IMR-90 (cell line): ENCODE measurements at regions not wholly inside any gene's neighbourhood (a gene's known extent, or its start where the extent isn't known, plus 50 kb on each side); places are given as distances from the start of the nearest gene placed in this dataset.
A peak's percentile ranks its signal among the peaks of the same experiment; 100 is the strongest.

Experiments used
- ATAC-seq: fragments of 200-7000 bp; cut with Tn5 transposase; 2 replicates; pipeline ENCODE4 v1.9.1; 2020; ENCODE audit warnings: low read depth, mild to moderate bottlenecking, moderate library complexity
- BruUV-seq: library from RNA; stranded (reverse); fragments of 400-500 nt; replicated peaks from 2 replicates; lab custom pipeline; 2021; lab: Mats Ljungman, UMichigan
- CTCF ChIA-PET: fragments of 300-600 bp; formaldehyde crosslinking; extraction: SDS; loops from one replicate; lab custom pipeline; 2021; ENCODE audit warnings: antibody characterized with exemption; lab: Yijun Ruan, JAX
- POLR2A ChIA-PET: fragments of 300-600 bp; sonication (Branson Sonifier 250); formaldehyde crosslinking; loops from one replicate; lab custom pipeline; 2022; ENCODE audit warnings: antibody characterized with exemption; ENCODE audit not compliant: unreplicated experiment; lab: Charles Lee
- DNase-seq: peaks from one replicate; pipeline ENCODE4 v3.0.0; 2013
- H2AFZ ChIP-seq: replicated peaks from 2 replicates; pipeline ENCODE3; 2013; ENCODE audit warnings: low read length, mild to moderate bottlenecking; ENCODE audit not compliant: poor library complexity
- H2AK5ac ChIP-seq: 2 replicates; pipeline ENCODE4 v1.6.1; 2013; ENCODE audit warnings: low read depth, low read length, inconsistent platforms
- H2AK9ac ChIP-seq: replicated peaks from 2 replicates; pipeline ENCODE3; 2013; ENCODE audit warnings: mild to moderate bottlenecking, low read depth, low read length, moderate library complexity; ENCODE audit not compliant: poor library complexity
- H2BK120ac ChIP-seq: 2 replicates; pipeline ENCODE4 v1.6.1; 2013; ENCODE audit warnings: low read depth, low read length, inconsistent platforms
- H2BK15ac ChIP-seq: 3 replicates; pipeline ENCODE4 v1.6.1; 2013; ENCODE audit warnings: low read depth, low read length, inconsistent platforms
- H2BK20ac ChIP-seq: 2 replicates; pipeline ENCODE4 v1.6.1; 2013; ENCODE audit warnings: low read depth, mild to moderate bottlenecking, inconsistent platforms, low read length, moderate library complexity
- H2BK5ac ChIP-seq: 2 replicates; pipeline ENCODE4 v1.6.1; 2013; ENCODE audit warnings: mild to moderate bottlenecking, low read depth, low read length, inconsistent platforms; ENCODE audit not compliant: poor library complexity, severe bottlenecking
- H3K14ac ChIP-seq: replicated peaks from 2 replicates; pipeline ENCODE4 v1.6.1; 2013; ENCODE audit warnings: low read depth, low read length, inconsistent platforms
- H3K18ac ChIP-seq: 2 replicates; pipeline ENCODE4 v1.6.1; 2013; ENCODE audit warnings: low read depth, low read length, control low read depth
- H3K23ac ChIP-seq: 2 replicates; pipeline ENCODE4 v1.6.1; 2013; ENCODE audit warnings: low read depth, low read length, inconsistent platforms
- H3K27ac ChIP-seq: 2 replicates; pipeline ENCODE4 v1.5.1; 2013; ENCODE audit warnings: mild to moderate bottlenecking, control low read depth, low read length; ENCODE audit not compliant: insufficient read depth
- H3K27me3 ChIP-seq: 2 replicates; pipeline ENCODE4 v1.6.1; 2013; ENCODE audit warnings: low read length; ENCODE audit not compliant: control insufficient read depth, insufficient read depth
- H3K36me3 ChIP-seq: 2 replicates; pipeline ENCODE4 v1.6.1; 2013; ENCODE audit warnings: low read length, mixed read lengths; ENCODE audit not compliant: control insufficient read depth, insufficient read depth
- H3K4ac ChIP-seq: 2 replicates; pipeline ENCODE4 v1.6.1; 2013; ENCODE audit warnings: low read depth, low read length, inconsistent platforms
- H3K4me1 ChIP-seq: 2 replicates; pipeline ENCODE4 v1.6.1; 2013; ENCODE audit warnings: low read length, mixed read lengths; ENCODE audit not compliant: control insufficient read depth, insufficient read depth
- H3K4me2 ChIP-seq: 2 replicates; pipeline ENCODE4 v1.6.1; 2013; ENCODE audit warnings: low read depth, mild to moderate bottlenecking, control low read depth, low read length, moderate library complexity
- H3K4me3 ChIP-seq: 2 replicates; pipeline ENCODE4 v1.5.1; 2013; ENCODE audit warnings: low read depth, mild to moderate bottlenecking, control low read depth, low read length, moderate library complexity; ENCODE audit not compliant: insufficient read depth
- H3K56ac ChIP-seq: 2 replicates; pipeline ENCODE4 v1.6.1; 2013; ENCODE audit warnings: low read length, inconsistent platforms; ENCODE audit not compliant: insufficient read depth; ENCODE audit errors: extremely low read depth
- H3K79me1 ChIP-seq, 2 experiments: 2 replicates each; pipeline ENCODE4 v1.6.1; 2013; ENCODE audit warnings: low read length in 2 of 2, inconsistent platforms in 1 of 2, low read depth in 1 of 2
- H3K9ac ChIP-seq: 2 replicates; pipeline ENCODE4 v1.6.1; 2013; ENCODE audit warnings: low read depth, low read length, control low read depth
- H3K9me1 ChIP-seq: 2 replicates; pipeline ENCODE4 v1.6.1; 2013; ENCODE audit warnings: low read length, inconsistent platforms; ENCODE audit not compliant: insufficient read depth
- H3K9me3 ChIP-seq: 2 replicates; pipeline ENCODE4 v1.6.1; 2013; ENCODE audit warnings: low read length; ENCODE audit not compliant: control insufficient read depth, insufficient read depth
- H4K20me1 ChIP-seq: 2 replicates; pipeline ENCODE4 v1.6.1; 2013; ENCODE audit warnings: low read length, inconsistent platforms; ENCODE audit not compliant: insufficient read depth
- H4K5ac ChIP-seq: 2 replicates; pipeline ENCODE4 v1.6.1; 2013; ENCODE audit warnings: mild to moderate bottlenecking, low read depth, low read length, control low read depth
- H4K8ac ChIP-seq, 2 experiments: 2 replicates each; pipeline ENCODE4 v1.6.1; 2013; ENCODE audit warnings: low read depth in 2 of 2, low read length in 2 of 2, control low read depth in 1 of 2, inconsistent platforms in 1 of 2
- H4K91ac ChIP-seq: 2 replicates; pipeline ENCODE4 v1.6.1; 2013; ENCODE audit warnings: low read depth, low read length, inconsistent platforms; ENCODE audit not compliant: insufficient read depth
- MAFK ChIP-seq: IDR thresholded peaks from 2 replicates; pipeline ENCODE4 v1.6.1; 2012; ENCODE audit warnings: low read depth, low read length, improper control_type of control experiment
- POLR2A ChIP-seq: IDR thresholded peaks from 2 replicates; pipeline ENCODE4 v1.6.1; 2012; ENCODE audit warnings: mild to moderate bottlenecking, low read depth, low read length
- RAD21 ChIP-seq: IDR thresholded peaks from 2 replicates; pipeline ENCODE4 v1.6.1; 2012; ENCODE audit warnings: low read length, improper control_type of control experiment
- WGBS, 2 experiments: methylation state at CpG; one replicate each; pipeline versions ENCODE4 v1.1.5 to v1.1.7; 2013; ENCODE audit warnings: missing lambda C conversion rate in 2 of 2; ENCODE audit not compliant: insufficient read length in 1 of 2; ENCODE audit errors: extremely low coverage in 2 of 2; 5-methylcytosine and 5-hydroxymethylcytosine counted together
- dilution Hi-C: fragments of 300-500 bp; cut with HindIII; formaldehyde crosslinking; loops from one replicate; pipeline ENCODE4 v1.14.3; 2018; ENCODE audit warnings: low sequenced_read_pairs; ENCODE audit not compliant: unreplicated experiment
- in situ Hi-C: fragments of 300-500 bp; cut with MboI; formaldehyde crosslinking; loops from 3 replicates; pipeline ENCODE4 v1.14.3; 2019; ENCODE audit warnings: low sequenced_read_pairs, inconsistent platforms, mixed read lengths
- intact Hi-C: fragments of 100-400 bp; cut with micrococcal nuclease; formaldehyde crosslinking; loops from 2 replicates; pipeline ENCODE4 v1.10.0; 2022

DNA sequence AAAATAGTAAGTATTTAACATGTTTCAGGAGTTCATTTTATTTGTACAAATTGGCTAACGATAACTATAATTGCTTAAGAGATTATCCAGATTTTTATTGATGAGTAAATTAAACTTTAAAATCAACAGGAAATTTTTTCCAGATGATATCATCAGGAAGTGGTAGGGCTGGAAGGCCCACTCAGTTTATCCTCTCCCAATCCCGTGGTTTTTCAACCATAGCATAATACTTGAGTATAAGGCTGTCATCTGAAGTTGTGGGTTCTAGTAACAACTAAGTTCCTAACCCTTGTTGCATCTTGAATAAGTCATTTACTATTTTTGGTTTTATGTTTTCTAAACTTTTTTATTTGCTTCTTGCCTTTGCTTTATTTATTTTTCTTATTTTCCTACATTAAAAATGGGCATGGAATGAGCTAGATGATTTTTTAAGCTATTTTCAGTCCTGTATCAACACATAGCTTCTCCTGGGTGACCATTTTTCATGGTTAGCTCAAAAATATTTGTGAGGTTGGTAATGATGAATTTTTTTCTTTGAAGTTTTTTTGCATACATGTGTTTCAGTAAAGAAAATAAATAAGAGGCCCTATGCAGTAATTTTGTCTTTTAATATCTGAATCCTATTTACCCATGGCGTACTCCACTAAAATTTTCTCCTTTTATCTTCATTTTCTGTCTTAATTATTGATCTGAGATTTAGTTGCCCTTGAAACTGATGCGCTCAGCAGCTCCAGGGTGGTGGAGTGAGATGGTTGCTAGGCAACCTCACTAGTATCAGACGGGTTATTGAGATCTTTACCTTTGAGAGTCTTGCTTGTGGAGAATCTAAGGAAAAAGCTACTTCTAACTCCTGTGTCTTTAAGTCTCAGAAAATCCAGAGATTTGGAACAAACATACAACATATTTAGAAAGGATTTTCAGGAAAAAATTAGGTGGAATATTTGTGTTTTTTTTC is 452.0 kb upstream of the CCDC179 start:
- peak overlapping the region; percentile 61 to 81 for H4K8ac ChIP-seq
- TF ChIP-seq MAFK (0 out of 2 replicates have a peak, but pooled peaks have one; percentile 0), POLR2A (no peak), RAD21 (no peak)
- H3K9me1 ChIP-seq: no peaks in the 10 kb centered on the region
- CTCF ChIA-PET: no interaction called here
- peak overlapping the region; percentile 98 for H2BK120ac ChIP-seq
- peak overlapping the region; percentile 86; the same call in 1 of the 2 replicates for H3K23ac ChIP-seq
- intact Hi-C loops: no loop called here
- DNase-seq (peak; percentile 74), ATAC-seq (peak; percentile 74)
- POLR2A ChIA-PET: interaction anchor here (0.6 to 0.7 kb wide), 2 partner anchors 46 to 591 kb away, joined by 3 read pairs; no protein-coding TSS in a partner anchor
- no peak overlapping the region for H3K9ac ChIP-seq
- H2AK5ac ChIP-seq: peak overlapping the region; percentile 88; the same call in 1 of the 2 replicates
- H2AK9ac ChIP-seq: no peak overlapping the region
- peak overlapping the region; percentile 99 for H2BK20ac ChIP-seq
- peak overlapping the region; percentile 59; the same call in 1 of the 2 replicates for H3K56ac ChIP-seq
- peaks cover 4% of the 10 kb centered on the region for H3K4me1 ChIP-seq
- H4K91ac ChIP-seq: peak overlapping the region; percentile 87; the same call in 1 of the 2 replicates
- peak overlapping the region; percentile 94 for H2BK5ac ChIP-seq
- dilution Hi-C loops: no loop called here
- H3K27me3 ChIP-seq: no peaks in the 10 kb centered on the region
- peak overlapping the region; percentile 73; the same call in 1 of the 2 replicates for H3K27ac ChIP-seq
- H4K5ac ChIP-seq: peak overlapping the region; percentile 59
- no CpG with 5 or more reads among the region's 5 CpGs for WGBS, 2 experiments
- in situ Hi-C loops: no loop called here
- H4K20me1 ChIP-seq: no peaks in the 10 kb centered on the region
- H3K9me3 ChIP-seq: no peaks in the 10 kb centered on the region
- peak overlapping the region; percentile 98 for H3K18ac ChIP-seq
- no peak overlapping the region for H3K4me3 ChIP-seq
- BruUV-seq: no TSS peak
- no peaks in the 10 kb centered on the region for H3K36me3 ChIP-seq
- peak overlapping the region; percentile 95 for H3K4ac ChIP-seq
- H2BK15ac ChIP-seq: peak overlapping the region; percentile 65; the same call in 1 of the 3 replicates
- peak overlapping the region; percentile 97 for H3K14ac ChIP-seq
- H2AFZ ChIP-seq: no peak overlapping the region
- H3K4me2 ChIP-seq: peak overlapping the region; percentile 31; the same call in 1 of the 2 replicates
- H3K79me1 ChIP-seq: no peaks in the 10 kb centered on the region
